ENCODE measurements at regions not wholly inside any gene's neighbourhood (a gene's known extent, or its start where the extent isn't known, plus 50 kb on each side); places are given as distances from the start of the nearest gene placed in this dataset.

DNA sequence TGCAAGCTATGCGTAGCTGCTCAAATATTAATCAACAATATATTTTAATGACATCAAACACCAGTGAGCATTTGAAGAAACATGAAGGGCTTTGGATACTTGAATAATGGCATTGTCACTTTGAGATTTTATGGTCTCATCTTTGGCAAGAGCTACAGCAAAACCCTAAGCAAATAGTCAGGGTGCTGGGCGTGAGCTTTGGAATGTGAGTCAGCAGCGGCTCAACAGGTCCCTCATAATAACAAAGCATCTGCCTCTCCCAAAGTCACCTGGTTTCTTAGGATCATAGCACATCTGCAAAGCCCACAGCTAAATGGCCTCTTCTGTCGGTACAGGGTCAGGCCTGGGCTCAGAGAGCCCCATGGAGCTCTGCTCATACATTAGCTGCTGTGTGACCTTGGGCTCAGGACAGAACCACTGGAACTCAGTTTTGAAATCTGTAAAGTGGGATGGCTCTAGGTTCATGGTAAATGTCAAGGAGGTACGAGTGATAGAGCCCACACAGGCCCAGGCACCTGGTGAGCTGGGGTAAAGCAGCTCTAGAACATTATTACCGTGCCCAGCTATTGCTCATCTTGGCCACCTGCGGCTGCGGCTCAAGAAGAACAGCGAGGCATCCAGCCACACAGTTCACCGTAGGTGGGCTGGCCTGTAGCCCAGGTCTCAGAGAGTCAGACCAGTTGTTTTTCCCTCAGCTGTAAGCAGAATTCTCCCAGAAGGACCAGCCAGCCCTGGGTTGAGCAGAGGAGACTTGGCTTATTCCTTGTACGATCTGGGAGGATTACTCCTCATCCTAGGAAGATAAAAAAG is 544.5 kb upstream of the CDH11 start:
- no peak for DNase-seq (ENCODE audit: low spot score)

GRCh38 chr16:65665586-65665985 is 543.7 kb upstream of the CDH11 start:
- DNase-seq (ENCODE audit: low spot score) = no peak

GRCh38 chr16:65663774-65664173 is 541.9 kb upstream of the CDH11 start:
- no peak for DNase-seq (ENCODE audit: low spot score)

- DNase-seq (ENCODE audit: low spot score) = no peak
Measured at GRCh38 chr16:65662256-65662655, 540.4 kb upstream of the CDH11 start.

DNA sequence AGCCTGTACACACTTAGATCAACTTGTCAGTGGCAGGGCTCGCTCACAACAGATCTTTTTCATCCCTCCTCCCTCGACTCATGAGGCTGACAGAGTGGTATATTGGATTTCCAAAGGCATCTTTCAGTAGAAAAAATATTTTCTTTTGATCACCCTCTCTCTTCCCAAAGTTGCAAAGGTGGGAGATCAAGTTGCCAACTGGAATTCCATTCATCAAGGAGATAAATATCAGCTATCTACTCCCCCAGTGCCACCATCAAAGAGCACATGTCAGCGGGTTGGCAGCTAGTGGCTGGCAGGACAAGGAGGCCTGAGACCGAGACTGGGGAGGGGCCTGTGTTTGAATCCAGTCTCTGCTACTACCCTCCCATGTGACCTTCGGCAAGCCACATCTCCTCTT is 539.7 kb upstream of the CDH11 start:
- DNase-seq (ENCODE audit: low spot score) = no peak

DNA sequence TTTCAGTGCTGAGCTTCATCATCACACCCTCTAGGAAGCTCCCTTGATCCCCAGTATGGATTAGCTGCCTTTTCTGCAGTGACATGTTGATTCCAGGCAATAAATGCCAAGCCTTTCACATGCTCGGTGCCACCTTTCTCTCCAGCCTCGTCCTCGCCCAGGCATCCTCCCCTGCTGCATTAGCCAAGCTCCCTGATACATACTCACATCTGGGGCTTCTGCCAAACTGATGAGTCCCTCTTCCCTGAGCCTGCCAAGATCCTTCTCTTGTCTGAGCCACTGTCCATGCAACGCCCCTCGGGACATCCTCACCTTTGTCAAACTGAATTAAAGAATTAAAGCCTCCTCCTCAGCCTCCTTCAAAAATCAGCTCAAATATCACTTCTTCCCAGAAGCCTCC is 538.5 kb upstream of the CDH11 start:
- no peak for DNase-seq (ENCODE audit: low spot score)

GRCh38 chr16:65659758-65660157 is 537.9 kb upstream of the CDH11 start:
- no peak for DNase-seq (ENCODE audit: low spot score)

- no peak for DNase-seq (ENCODE audit: low spot score)
Measured at GRCh38 chr16:65658787-65659220, 536.9 kb upstream of the CDH11 start.

GRCh38 chr16:65658349-65658748 is 536.5 kb upstream of the CDH11 start:
- DNase-seq (ENCODE audit: low spot score) = no peak

GRCh38 chr16:65657556-65657955 is 535.7 kb upstream of the CDH11 start:
- no peak for DNase-seq (ENCODE audit: low spot score)

GRCh38 chr16:65657071-65657494 is 535.2 kb upstream of the CDH11 start:
- no peak for DNase-seq (ENCODE audit: low spot score)

- DNase-seq (ENCODE audit: low spot score) = no peak
Measured at GRCh38 chr16:65655802-65656201, 533.9 kb upstream of the CDH11 start.

- no peak for DNase-seq (ENCODE audit: low spot score)
Measured at GRCh38 chr16:65648101-65648500, 526.2 kb upstream of the CDH11 start.

GRCh38 chr16:65644821-65645220 is 523.0 kb upstream of the CDH11 start:
- no peak for DNase-seq (ENCODE audit: low spot score)

GRCh38 chr16:65641762-65642289 is 520.0 kb upstream of the CDH11 start:
- no peak for DNase-seq (ENCODE audit: low spot score)

DNA sequence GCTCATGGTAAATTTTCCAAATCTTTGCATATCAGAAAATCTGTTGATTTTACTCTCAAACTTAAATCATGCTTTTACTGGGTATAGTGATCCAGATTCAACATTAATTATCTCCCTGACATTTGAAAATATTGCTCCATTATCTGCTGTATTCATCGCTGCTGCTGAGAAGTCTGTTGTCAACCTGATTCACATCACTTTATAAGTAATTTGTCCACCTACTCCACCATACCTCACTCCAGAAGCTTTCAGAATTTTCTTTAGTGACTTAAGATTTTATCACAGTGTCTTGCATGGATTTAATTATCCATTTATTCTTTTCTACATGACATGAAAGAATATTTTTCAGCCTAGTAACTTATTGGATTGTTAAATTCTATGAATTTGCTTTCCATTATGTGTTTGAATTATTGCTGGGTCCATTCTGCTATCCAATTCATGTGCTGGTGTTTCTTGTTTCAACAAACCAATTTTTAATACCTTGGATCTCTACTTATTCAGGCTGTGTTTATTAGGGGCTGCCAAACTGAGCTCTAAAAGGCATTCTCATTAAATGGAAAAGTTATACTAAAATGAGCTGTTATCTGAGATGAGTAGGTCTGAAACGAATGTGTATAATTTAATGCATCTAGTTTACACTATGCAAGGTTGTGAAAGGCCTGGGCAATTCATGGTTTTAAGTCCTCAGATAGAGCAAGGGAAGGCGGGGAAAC is 519.3 kb upstream of the CDH11 start:
- no peak for DNase-seq (ENCODE audit: low spot score)

GRCh38 chr16:65634833-65635232 is 513.0 kb upstream of the CDH11 start:
- no peak for DNase-seq (ENCODE audit: low spot score)

- no peak for DNase-seq (ENCODE audit: low spot score)
Measured at GRCh38 chr16:65634291-65634690, 512.4 kb upstream of the CDH11 start.

DNA sequence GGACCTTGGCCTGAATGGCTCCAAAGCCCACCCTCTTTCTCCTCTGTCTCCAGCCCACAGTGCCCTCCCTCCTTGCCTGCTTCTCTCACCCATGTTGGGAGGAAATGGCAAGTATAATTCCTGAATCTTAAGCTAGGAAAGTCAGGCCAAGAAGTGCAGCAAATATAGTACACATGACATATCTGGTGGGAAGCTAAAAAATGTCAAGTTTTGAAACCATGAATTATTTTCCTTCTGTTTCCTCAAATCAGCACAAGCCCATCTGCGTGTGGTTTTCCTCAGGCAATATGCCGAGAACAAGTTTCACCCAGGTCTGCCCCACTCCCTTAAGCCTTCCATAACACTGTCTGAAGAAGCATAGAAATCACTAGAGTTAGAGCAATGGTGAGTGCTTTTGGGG is 502.8 kb upstream of the CDH11 start:
- DNase-seq (ENCODE audit: low spot score) = no peak

- DNase-seq (ENCODE audit: low spot score) = no peak
Measured at GRCh38 chr16:65624229-65624628, 502.4 kb upstream of the CDH11 start.

- DNase-seq (ENCODE audit: low spot score) = no peak
Measured at GRCh38 chr16:65622871-65623270, 501.0 kb upstream of the CDH11 start.

DNA sequence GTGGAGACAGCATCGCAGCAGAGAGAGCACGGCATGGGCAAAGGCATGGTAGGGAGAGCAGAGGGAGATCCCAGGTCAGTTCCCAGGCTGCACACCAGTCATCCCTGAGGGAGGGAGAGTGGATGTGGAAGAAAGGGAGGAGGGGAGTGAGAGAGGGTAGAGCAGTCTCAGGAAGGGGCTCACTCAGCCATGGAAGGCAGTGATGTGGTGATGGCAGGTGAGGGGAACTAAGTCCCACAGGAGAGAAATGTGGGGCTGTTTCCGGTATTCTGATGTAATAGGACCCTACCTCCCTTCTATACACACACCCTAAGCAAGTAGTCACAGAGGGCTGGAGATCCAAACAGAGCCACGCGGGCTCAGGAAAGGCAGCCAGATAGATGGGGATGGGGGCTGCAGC is 500.3 kb upstream of the CDH11 start:
- DNase-seq (ENCODE audit: low spot score) = no peak

DNA sequence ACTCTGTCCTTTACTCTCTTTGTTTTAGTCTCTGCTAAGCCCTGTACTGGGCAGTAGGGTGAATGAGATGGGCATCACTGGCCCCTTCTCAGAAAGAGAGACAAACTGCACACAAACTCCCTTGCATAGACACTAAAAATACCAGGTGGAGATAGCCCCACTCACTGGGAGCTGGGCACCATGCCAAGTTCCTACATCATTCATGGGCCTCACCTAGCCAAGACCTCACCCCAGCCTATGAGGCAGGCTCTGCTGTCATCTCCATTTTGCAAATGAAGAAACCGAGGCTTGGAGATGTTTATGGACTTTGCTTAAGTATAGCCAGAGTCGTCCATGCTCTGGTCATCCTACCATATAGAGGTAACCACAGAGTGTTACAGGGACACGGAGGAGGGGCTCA is 499.8 kb upstream of the CDH11 start:
- DNase-seq (ENCODE audit: low spot score) = no peak
